Nephron progenitor cell (in vitro differentiated cells): ENCODE measurements at regions not wholly inside any gene's neighbourhood (a gene's known extent, or its start where the extent isn't known, plus 50 kb on each side); places are given as distances from the start of the nearest gene placed in this dataset.

Source experiments
- DNase-seq: peaks from one replicate; pipeline ENCODE4 v3.0.0; 2021
- H3K27ac Mint-ChIP-seq: 2 replicates; pipeline ENCODE4 v1.8.0; 2021; ENCODE audit warnings: mild to moderate bottlenecking, moderate library complexity, mixed read lengths
- H3K27me3 Mint-ChIP-seq: 2 replicates; pipeline ENCODE4 v1.8.0; 2021; ENCODE audit warnings: mild to moderate bottlenecking, low read depth, mixed read lengths; ENCODE audit not compliant: poor library complexity
- H3K36me3 Mint-ChIP-seq: 2 replicates; pipeline ENCODE4 v1.8.0; 2021; ENCODE audit warnings: low read depth, mixed read lengths
- H3K4me1 Mint-ChIP-seq: 2 replicates; pipeline ENCODE4 v1.8.0; 2021; ENCODE audit warnings: mixed read lengths
- H3K4me3 Mint-ChIP-seq: 2 replicates; pipeline ENCODE4 v1.8.0; 2021; ENCODE audit warnings: mild to moderate bottlenecking, moderate library complexity, mixed read lengths
- H3K9me3 Mint-ChIP-seq: 2 replicates; pipeline ENCODE4 v1.8.0; 2021; ENCODE audit warnings: mild to moderate bottlenecking, moderate library complexity, mixed read lengths
- CTCF ChIP-seq: fragments of 200-600 bp; sonication (generic); IDR thresholded peaks from 2 replicates; pipeline ENCODE4 v1.5.0; 2021; ENCODE audit warnings: antibody characterized with exemption

GRCh38 chr6:81623106-81623759, 129.2 kb downstream of the TENT5A start:
- DNase-seq = no peak
- no peak for TF ChIP-seq CTCF
- Mint-ChIP-seq H3K27ac (no peak overlapping the region), H3K4me3 (no peak overlapping the region), H3K27me3 (peaks cover 3% of the 10 kb centered on the region), H3K36me3 (no peaks in the 10 kb centered on the region), H3K9me3 (no peaks in the 10 kb centered on the region), H3K4me1 (no peaks in the 10 kb centered on the region)

GRCh38 chr6:81621816-81622395, 130.6 kb downstream of the TENT5A start:
- H3K4me1 Mint-ChIP-seq = no peaks in the 10 kb centered on the region
- no peaks in the 10 kb centered on the region for H3K9me3 Mint-ChIP-seq
- TF ChIP-seq CTCF = no peak
- DNase-seq = no peak
- H3K36me3 Mint-ChIP-seq = no peaks in the 10 kb centered on the region
- no peak overlapping the region for H3K27ac Mint-ChIP-seq
- peaks cover 3% of the 10 kb centered on the region for H3K27me3 Mint-ChIP-seq
- no peak overlapping the region for H3K4me3 Mint-ChIP-seq

GRCh38 chr6:81614292-81614691, 138.2 kb downstream of the TENT5A start:
- H3K4me1 Mint-ChIP-seq = no peaks in the 10 kb centered on the region
- H3K27me3 Mint-ChIP-seq = no peaks in the 10 kb centered on the region
- H3K27ac Mint-ChIP-seq = no peak overlapping the region
- H3K36me3 Mint-ChIP-seq = no peaks in the 10 kb centered on the region
- no peak overlapping the region for H3K4me3 Mint-ChIP-seq
- no peak for DNase-seq
- H3K9me3 Mint-ChIP-seq = no peaks in the 10 kb centered on the region
- TF ChIP-seq CTCF = no peak

GRCh38 chr6:81613606-81614005, 138.9 kb downstream of the TENT5A start:
- no peak for DNase-seq
- Mint-ChIP-seq H3K27ac (no peak overlapping the region), H3K9me3 (no peaks in the 10 kb centered on the region), H3K36me3 (no peaks in the 10 kb centered on the region), H3K27me3 (no peaks in the 10 kb centered on the region), H3K4me3 (no peak overlapping the region), H3K4me1 (no peaks in the 10 kb centered on the region)
- no peak for TF ChIP-seq CTCF

- Mint-ChIP-seq H3K27ac (no peak overlapping the region), H3K36me3 (no peaks in the 10 kb centered on the region), H3K27me3 (no peaks in the 10 kb centered on the region), H3K4me3 (no peak overlapping the region), H3K9me3 (no peaks in the 10 kb centered on the region), H3K4me1 (no peaks in the 10 kb centered on the region)
- no peak for DNase-seq
- TF ChIP-seq CTCF = no peak
Measured at GRCh38 chr6:81612136-81612535, 140.3 kb downstream of the TENT5A start.

GRCh38 chr6:81609736-81610135, 142.7 kb downstream of the TENT5A start:
- no peaks in the 10 kb centered on the region for H3K36me3 Mint-ChIP-seq

More at GRCh38 chr6:81609736-81610135, 142.7 kb downstream of the TENT5A start:
- Mint-ChIP-seq H3K4me1 (no peaks in the 10 kb centered on the region), H3K27ac (no peak overlapping the region), H3K4me3 (no peak overlapping the region), H3K9me3 (no peaks in the 10 kb centered on the region), H3K27me3 (no peaks in the 10 kb centered on the region)
- no peak for TF ChIP-seq CTCF
- no peak for DNase-seq
